ENCODE measurements at regions not wholly inside any gene's neighbourhood (a gene's known extent, or its start where the extent isn't known, plus 50 kb on each side); places are given as distances from the start of the nearest gene placed in this dataset.

- TF ChIP-seq CTCF (IDR thresholded peaks at IDR 0.05) (no peak), POLR2A (IDR thresholded peaks at IDR 0.05) (no peak)
Observed at GRCh38 chr2:129752686-129753085, 226.8 kb upstream of the RAB6C start.
